Smooth muscle cell (in vitro differentiated cells): ENCODE measurements at regions not wholly inside any gene's neighbourhood (a gene's known extent, or its start where the extent isn't known, plus 50 kb on each side); places are given as distances from the start of the nearest gene placed in this dataset.
A peak's percentile ranks its signal among the peaks of the same experiment; 100 is the strongest.

Source experiments
- DNase-seq: peaks from one replicate; lab custom pipeline; 2025; ENCODE audit not compliant: unreplicated experiment; lab: John Stamatoyannopoulos, UW
- H2AFZ ChIP-seq: fragments of 200-600 bp; sonication (generic); 2 replicates; pipeline ENCODE4 v1.6.0; 2016; ENCODE audit warnings: antibody characterized with exemption, low read depth, mild to moderate bottlenecking
- H3F3A ChIP-seq: fragments of 200-600 bp; sonication (generic); 2 replicates; pipeline ENCODE4 v1.6.0; 2017; ENCODE audit warnings: antibody characterized with exemption, low read depth
- H3K27ac ChIP-seq: fragments of 200-600 bp; sonication (generic); 2 replicates; pipeline ENCODE4 v1.5.1; 2016; ENCODE audit warnings: low read depth, mild to moderate bottlenecking
- H3K27me3 ChIP-seq: fragments of 200-600 bp; sonication (generic); 2 replicates; pipeline ENCODE4 v1.6.1; 2016; ENCODE audit warnings: low read depth, mild to moderate bottlenecking
- H3K36me3 ChIP-seq: fragments of 200-600 bp; sonication (generic); 2 replicates; pipeline ENCODE4 v1.5.1; 2016; ENCODE audit warnings: low read depth
- H3K4me1 ChIP-seq: fragments of 200-600 bp; sonication (generic); 2 replicates; pipeline ENCODE4 v1.5.1; 2016; ENCODE audit warnings: low read depth
- H3K4me2 ChIP-seq: fragments of 200-600 bp; sonication (generic); 2 replicates; pipeline ENCODE4 v1.6.0; 2016; ENCODE audit warnings: mild to moderate bottlenecking
- H3K4me3 ChIP-seq: fragments of 200-600 bp; sonication (generic); 2 replicates; pipeline ENCODE4 v1.5.1; 2016; ENCODE audit warnings: mild to moderate bottlenecking
- H3K79me2 ChIP-seq: fragments of 200-600 bp; sonication (generic); 2 replicates; pipeline ENCODE4 v1.6.0; 2016; ENCODE audit warnings: low read depth, mild to moderate bottlenecking
- H3K9ac ChIP-seq: fragments of 200-600 bp; sonication (generic); 2 replicates; pipeline ENCODE4 v1.6.0; 2016; ENCODE audit warnings: low read depth
- H3K9me3 ChIP-seq: fragments of 200-600 bp; sonication (generic); replicated peaks from 2 replicates; pipeline ENCODE4 v1.5.1; 2016; ENCODE audit warnings: low read depth
- H4K20me1 ChIP-seq: fragments of 200-600 bp; sonication (generic); 2 replicates; pipeline ENCODE4 v1.6.0; 2016; ENCODE audit warnings: low read depth
- CTCF ChIP-seq: fragments of 200-600 bp; sonication (generic); IDR thresholded peaks from 2 replicates; pipeline ENCODE4 v1.5.1; 2017; ENCODE audit warnings: borderline replicate concordance, mild to moderate bottlenecking, antibody characterized with exemption; ENCODE audit not compliant: insufficient read depth, poor library complexity, severe bottlenecking
- WGBS: methylation state at CpG from one replicate; pipeline ENCODE4 v1.1.7; 2016; ENCODE audit warnings: low lambda C conversion rate; 5-methylcytosine and 5-hydroxymethylcytosine counted together

GRCh38 chrX:45689971-45690370, 489.3 kb upstream of the DIPK2B start:
- Histone ChIP-seq H3K4me1 (no peaks in the 10 kb centered on the region), H3K36me3 (no peaks in the 10 kb centered on the region), H3K9me3 (no peaks in the 10 kb centered on the region), H2AFZ (no peak overlapping the region), H3K4me3 (no peak overlapping the region), H3K27me3 (no peaks in the 10 kb centered on the region), H3K9ac (no peak overlapping the region), H4K20me1 (no peaks in the 10 kb centered on the region), H3K79me2 (no peaks in the 10 kb centered on the region), H3F3A (no peaks in the 10 kb centered on the region), H3K27ac (no peak overlapping the region), H3K4me2 (no peak overlapping the region)
- no peak for TF ChIP-seq CTCF
- WGBS, result 83% methylated on average over 1 of the region's 1 CpG
- DNase-seq, result no peak

DNA sequence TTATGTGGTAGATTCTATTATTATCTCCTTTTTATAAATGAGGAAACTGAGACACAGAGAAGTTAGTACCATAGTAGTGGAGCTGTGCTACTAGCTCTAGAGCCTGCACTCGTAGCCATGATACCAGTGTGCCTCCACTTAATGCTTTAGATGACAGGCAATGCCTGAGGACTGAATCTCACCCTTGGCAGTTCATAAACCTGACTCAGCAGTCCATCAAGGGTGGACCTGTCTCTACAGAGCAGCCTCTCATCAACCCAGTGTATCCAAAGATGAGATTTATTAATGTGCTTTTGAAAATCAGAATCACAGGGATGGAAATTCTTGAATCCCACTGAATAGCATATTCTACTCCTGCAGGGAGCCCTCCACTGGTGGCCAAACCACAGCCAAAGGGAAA, 483.2 kb upstream of the DIPK2B start:
- 44% methylated on average over 1 of the region's 1 CpG for WGBS

DNA sequence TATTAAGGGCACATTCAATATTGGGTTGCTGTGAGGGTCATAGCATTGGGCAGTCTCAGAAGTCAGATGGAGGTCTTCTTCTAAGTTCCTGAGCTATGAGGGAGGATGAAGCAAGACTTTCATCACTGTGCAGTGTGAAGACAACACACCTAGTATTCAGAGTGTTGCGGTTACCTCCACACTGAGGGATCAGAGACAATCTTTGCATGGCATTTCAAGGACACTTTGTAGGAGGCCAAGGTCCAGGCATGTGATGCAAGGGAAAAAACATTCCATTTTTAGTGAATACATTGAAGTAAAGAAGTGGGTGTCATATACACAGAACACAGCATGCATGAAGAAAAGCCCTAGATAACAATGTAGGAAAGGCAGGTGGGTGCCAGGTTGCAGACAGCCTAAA, 481.2 kb upstream of the DIPK2B start:
- Histone ChIP-seq H3K4me3 (no peak overlapping the region), H2AFZ (no peak overlapping the region), H3K27ac (no peak overlapping the region), H3K27me3 (no peaks in the 10 kb centered on the region), H3K9me3 (no peaks in the 10 kb centered on the region), H4K20me1 (no peaks in the 10 kb centered on the region), H3K4me1 (no peaks in the 10 kb centered on the region), H3F3A (no peaks in the 10 kb centered on the region), H3K36me3 (no peaks in the 10 kb centered on the region), H3K79me2 (no peaks in the 10 kb centered on the region), H3K9ac (no peak overlapping the region), H3K4me2 (no peak overlapping the region)
- WGBS, result 86% methylated on average over 1 of the region's 1 CpG
- DNase-seq, result no peak
- TF ChIP-seq CTCF, result no peak

More for the DNA sequence above, 483.2 kb upstream of the DIPK2B start:
- no peak for DNase-seq
- H3K4me2 ChIP-seq, result no peak overlapping the region
- H3K4me1 ChIP-seq, result no peaks in the 10 kb centered on the region
- no peaks in the 10 kb centered on the region for H3K9me3 ChIP-seq
- H3K4me3 ChIP-seq, result no peak overlapping the region
- H3F3A ChIP-seq, result no peaks in the 10 kb centered on the region
- H3K9ac ChIP-seq, result no peak overlapping the region
- no peak overlapping the region for H3K27ac ChIP-seq
- no peaks in the 10 kb centered on the region for H3K36me3 ChIP-seq
- no peak overlapping the region for H2AFZ ChIP-seq
- no peaks in the 10 kb centered on the region for H4K20me1 ChIP-seq
- TF ChIP-seq CTCF, result no peak
- no peaks in the 10 kb centered on the region for H3K79me2 ChIP-seq
- no peaks in the 10 kb centered on the region for H3K27me3 ChIP-seq

DNA sequence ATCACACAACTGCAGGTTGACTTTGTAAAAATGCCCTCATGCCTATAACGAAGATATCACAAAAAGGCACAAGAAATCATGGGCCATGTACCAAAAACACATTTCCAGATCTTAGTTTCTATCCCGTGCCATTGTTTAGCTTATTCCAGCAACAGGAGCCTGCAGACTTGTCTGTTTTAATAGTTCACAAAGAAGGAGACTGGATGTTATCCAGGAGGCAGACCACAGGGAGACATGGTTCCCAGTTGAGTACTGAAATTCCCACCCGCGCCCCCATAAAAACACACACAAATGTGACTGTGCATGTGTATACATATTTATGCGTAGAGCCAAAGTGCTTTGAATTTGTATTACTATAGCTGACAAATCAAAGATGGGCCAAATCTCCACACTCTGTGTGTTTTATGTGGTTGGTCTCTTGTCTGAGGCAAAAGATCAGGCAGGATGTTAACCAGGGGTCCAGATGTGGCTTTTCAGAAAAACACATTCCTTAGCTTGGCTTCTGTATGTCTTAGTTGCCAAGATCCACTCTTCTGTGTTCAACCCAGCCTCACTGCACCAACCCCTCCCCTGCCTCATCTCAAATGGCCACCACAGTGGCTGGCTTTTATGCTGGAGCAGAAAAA, 469.2 kb upstream of the DIPK2B start:
- WGBS, result 69% methylated on average over 5 of the region's 5 CpGs
- Histone ChIP-seq H3F3A (no peaks in the 10 kb centered on the region), H3K4me3 (no peak overlapping the region), H3K79me2 (no peaks in the 10 kb centered on the region), H2AFZ (no peak overlapping the region), H3K4me2 (no peak overlapping the region), H3K9me3 (peaks cover 3% of the 10 kb centered on the region), H4K20me1 (no peaks in the 10 kb centered on the region), H3K27me3 (no peaks in the 10 kb centered on the region), H3K9ac (no peak overlapping the region), H3K4me1 (no peaks in the 10 kb centered on the region), H3K36me3 (no peaks in the 10 kb centered on the region), H3K27ac (peak overlapping the region; percentile 40)
- DNase-seq, result no peak
- TF ChIP-seq CTCF, result no peak
